Transverse colon (tissue), 4 donors: ENCODE measurements at regions not wholly inside any gene's neighbourhood (a gene's known extent, or its start where the extent isn't known, plus 50 kb on each side); places are given as distances from the start of the nearest gene placed in this dataset.

Experiments used
- DNase-seq: peaks from one replicate; pipeline ENCODE4 v3.0.0-alpha.2; 2019
- H3K27ac ChIP-seq, 4 donors: fragments of 200-600 bp; sonication (generic); 2 replicates each; pipeline ENCODE4 v1.5.1; 2016 to 2018; ENCODE audit warnings: inconsistent platforms in 4 of 4
- H3K27me3 ChIP-seq: fragments of 200-600 bp; sonication (generic); 2 replicates; pipeline ENCODE4 v1.5.1; 2017; ENCODE audit warnings: inconsistent platforms
- H3K36me3 ChIP-seq, 4 donors: fragments of 200-600 bp; sonication (generic); 2 replicates each; pipeline ENCODE4 v1.5.1; 2017 to 2019; ENCODE audit warnings: inconsistent platforms in 4 of 4
- H3K4me1 ChIP-seq, 4 donors: fragments of 200-600 bp; sonication (generic); 2 replicates each; pipeline ENCODE4 v1.5.1; 2017 to 2020; ENCODE audit warnings: inconsistent platforms in 4 of 4
- H3K4me3 ChIP-seq, 4 donors: fragments of 200-600 bp; sonication (generic); 1 replicate in 1 of 4; 2 replicates in 3 of 4; pipeline versions ENCODE4 v1.5.1 to v1.6.1; 2017 to 2019; ENCODE audit warnings: inconsistent platforms in 4 of 4
- H3K9me3 ChIP-seq, 2 donors: fragments of 200-600 bp; sonication (generic); 2 replicates each; pipeline ENCODE4 v1.5.1; 2017 to 2019; ENCODE audit warnings: inconsistent platforms in 2 of 2
- EP300 ChIP-seq: sonication (generic); formaldehyde crosslinking; IDR thresholded peaks from one replicate; pipeline ENCODE4 v1.6.1; 2017; ENCODE audit warnings: antibody characterized with exemption, low read depth
- POLR2A ChIP-seq: fragments of 450-650 bp; IDR thresholded peaks from one replicate; pipeline ENCODE4 v1.6.1; 2016; ENCODE audit warnings: antibody characterized with exemption, mild to moderate bottlenecking, moderate library complexity
- POLR2AphosphoS5 ChIP-seq, 3 donors: sonication (generic); formaldehyde crosslinking; IDR thresholded peaks; one replicate each; pipeline ENCODE4 v1.6.1; 2016; ENCODE audit warnings: antibody characterized with exemption in 3 of 3
- WGBS, 2 donors: methylation state at CpG; one replicate each; pipeline ENCODE4 v1.1.5; 2018; ENCODE audit warnings: low coverage in 1 of 2; 5-methylcytosine and 5-hydroxymethylcytosine counted together
- in situ Hi-C, 4 donors: fragments of 200-750 bp; cut with MboI; loops; one replicate each; pipeline versions ENCODE4 v1.15.0 to v1.15.1; 2017; ENCODE audit warnings: low sequenced_read_pairs in 3 of 4, low pct_ligation_motif_present in 1 of 4, low pct_unique_long_range_greater_than_20kb in 1 of 4
- intact Hi-C: fragments of 100-400 bp; cut with DNase I; formaldehyde crosslinking; loops from one replicate; pipeline ENCODE4 v1.15.1; 2023; ENCODE audit warnings: low total_unique reads
- TF ChIP-seq, protein P1 (sequence below), 5 experiments: fragments of 200-600 bp in 3 of 5; fragments of 450-650 bp in 2 of 5; sonication (generic) in 3 of 5; IDR thresholded peaks; 1 replicate in 2 of 5; 2 replicates in 3 of 5; pipeline ENCODE4 v1.5.1; 2016 to 2017; ENCODE audit warnings: antibody characterized with exemption in 5 of 5, inconsistent platforms in 3 of 5, mild to moderate bottlenecking in 2 of 5, moderate library complexity in 1 of 5

DNA sequence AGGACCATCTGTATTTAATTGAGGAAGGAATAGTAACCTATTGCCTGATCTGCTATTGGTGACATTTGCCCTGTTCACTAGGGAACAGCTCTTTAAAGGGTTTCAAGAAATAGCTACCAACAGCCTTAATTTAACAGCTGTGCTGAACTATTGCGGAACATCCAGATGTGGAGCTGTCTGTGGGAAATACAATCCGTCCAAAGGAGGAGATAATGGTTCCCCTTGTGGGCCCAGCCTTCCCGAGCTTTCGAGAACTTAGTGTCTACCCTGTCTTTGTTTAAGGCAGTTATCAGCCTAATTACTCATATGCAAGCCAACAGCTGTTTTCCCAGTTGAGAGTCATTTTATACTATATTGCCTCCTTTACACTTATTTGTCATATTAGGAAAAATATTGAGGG, 398.6 kb downstream of the WDR72 start:
- H3K9me3 ChIP-seq: no peaks in the 10 kb centered on the region
- in situ Hi-C loops: no loop called here
- intact Hi-C loops: no loop called here
- no peak overlapping the region for H3K4me3 ChIP-seq
- H3K4me1 ChIP-seq: no peaks in the 10 kb centered on the region
- DNase-seq: no peak
- H3K27ac ChIP-seq: no peak overlapping the region
- 64 to 86% methylated on average over 3 to 4 of the region's 4 CpGs for WGBS, 2 donors
- TF ChIP-seq, protein P1, sequence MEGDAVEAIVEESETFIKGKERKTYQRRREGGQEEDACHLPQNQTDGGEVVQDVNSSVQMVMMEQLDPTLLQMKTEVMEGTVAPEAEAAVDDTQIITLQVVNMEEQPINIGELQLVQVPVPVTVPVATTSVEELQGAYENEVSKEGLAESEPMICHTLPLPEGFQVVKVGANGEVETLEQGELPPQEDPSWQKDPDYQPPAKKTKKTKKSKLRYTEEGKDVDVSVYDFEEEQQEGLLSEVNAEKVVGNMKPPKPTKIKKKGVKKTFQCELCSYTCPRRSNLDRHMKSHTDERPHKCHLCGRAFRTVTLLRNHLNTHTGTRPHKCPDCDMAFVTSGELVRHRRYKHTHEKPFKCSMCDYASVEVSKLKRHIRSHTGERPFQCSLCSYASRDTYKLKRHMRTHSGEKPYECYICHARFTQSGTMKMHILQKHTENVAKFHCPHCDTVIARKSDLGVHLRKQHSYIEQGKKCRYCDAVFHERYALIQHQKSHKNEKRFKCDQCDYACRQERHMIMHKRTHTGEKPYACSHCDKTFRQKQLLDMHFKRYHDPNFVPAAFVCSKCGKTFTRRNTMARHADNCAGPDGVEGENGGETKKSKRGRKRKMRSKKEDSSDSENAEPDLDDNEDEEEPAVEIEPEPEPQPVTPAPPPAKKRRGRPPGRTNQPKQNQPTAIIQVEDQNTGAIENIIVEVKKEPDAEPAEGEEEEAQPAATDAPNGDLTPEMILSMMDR (IDR thresholded peaks at IDR 0.05): no peak
- TF ChIP-seq POLR2A (no peak), EP300 (no peak), POLR2AphosphoS5 (IDR thresholded peaks at IDR 0.05) (no peak)
- no peaks in the 10 kb centered on the region for H3K27me3 ChIP-seq
- H3K36me3 ChIP-seq: no peaks in the 10 kb centered on the region

DNA sequence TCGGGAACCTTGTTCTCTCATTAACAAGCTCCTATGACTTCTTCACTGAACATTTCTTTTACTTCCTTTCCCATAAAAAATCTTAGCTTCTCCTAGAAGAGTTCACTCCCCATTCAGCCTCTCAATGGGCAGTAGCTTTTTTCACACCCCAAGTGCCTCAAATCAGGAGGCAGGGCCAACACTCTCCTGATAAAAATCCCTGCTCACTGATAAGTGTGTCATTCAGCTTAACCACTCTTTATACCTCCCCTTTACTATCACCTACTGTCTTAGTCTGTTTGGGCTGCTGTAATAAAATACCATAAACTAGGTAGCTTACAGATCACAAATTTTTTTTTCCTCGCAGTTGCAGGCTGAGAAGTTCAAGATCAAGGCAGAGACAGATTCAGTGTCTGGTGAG, 400.4 kb downstream of the WDR72 start:
- in situ Hi-C loops (no loop called here), intact Hi-C loops (no loop called here)
- no peak for DNase-seq
- H3K4me3 ChIP-seq: no peak overlapping the region
- no peak overlapping the region for H3K27ac ChIP-seq
- no peaks in the 10 kb centered on the region for H3K27me3 ChIP-seq
- WGBS, 2 donors: 50 to 60% methylated on average over 1 to 2 of the region's 2 CpGs
- H3K9me3 ChIP-seq: no peaks in the 10 kb centered on the region
- no peaks in the 10 kb centered on the region for H3K36me3 ChIP-seq
- TF ChIP-seq POLR2AphosphoS5 (IDR thresholded peaks at IDR 0.05): no peak
- TF ChIP-seq POLR2A: no peak
- TF ChIP-seq EP300: no peak
- no peaks in the 10 kb centered on the region for H3K4me1 ChIP-seq

DNA sequence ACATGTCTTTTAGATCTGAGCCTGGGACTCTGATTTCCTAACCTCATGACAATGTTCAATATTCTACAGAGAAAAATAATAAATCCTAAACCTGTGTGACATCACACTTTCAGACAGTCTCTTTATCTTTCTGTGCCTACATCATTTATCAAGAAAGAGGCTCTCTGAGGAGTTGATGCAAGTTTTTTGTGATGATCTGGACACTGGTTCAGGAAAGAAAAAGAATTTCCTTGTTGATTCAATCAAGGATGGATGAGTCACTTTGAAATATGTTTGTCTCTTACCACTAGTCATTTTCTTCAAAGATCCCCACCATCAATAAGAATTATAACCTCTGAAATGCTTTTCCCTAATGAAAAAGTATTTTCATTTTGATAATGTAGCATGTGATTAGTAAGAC, 404.6 kb downstream of the WDR72 start:
- no peaks in the 10 kb centered on the region for H3K27me3 ChIP-seq
- TF ChIP-seq POLR2A: no peak
- TF ChIP-seq EP300: no peak
- TF ChIP-seq, protein P1 (IDR thresholded peaks at IDR 0.05): no peak
- no peak for TF ChIP-seq POLR2AphosphoS5 (IDR thresholded peaks at IDR 0.05)
- DNase-seq: no peak
- in situ Hi-C loops: no loop called here
- no peaks in the 10 kb centered on the region for H3K36me3 ChIP-seq
- no peak overlapping the region for H3K27ac ChIP-seq
- no peaks in the 10 kb centered on the region for H3K9me3 ChIP-seq
- H3K4me1 ChIP-seq: no peaks in the 10 kb centered on the region
- intact Hi-C loops: no loop called here
- no peak overlapping the region for H3K4me3 ChIP-seq

DNA sequence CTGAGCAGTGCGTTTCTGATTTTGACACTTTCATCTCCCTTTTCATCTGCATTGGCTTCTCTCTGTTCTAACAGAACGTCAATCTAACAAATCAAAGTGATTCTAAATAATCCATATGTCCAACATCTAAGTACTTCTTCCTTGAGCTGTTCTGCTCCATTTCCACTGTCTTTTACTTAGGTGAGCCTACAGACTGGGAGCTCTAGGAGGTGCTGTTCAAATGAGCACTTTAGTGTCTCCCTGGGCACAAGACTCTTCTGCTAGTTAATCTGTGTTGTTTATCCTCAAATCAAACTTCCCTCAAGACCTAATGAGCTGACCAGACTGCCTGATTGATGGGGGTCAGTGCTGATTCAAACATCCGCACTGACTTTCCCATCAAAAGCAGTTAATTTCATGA, 408.1 kb downstream of the WDR72 start:
- H3K27me3 ChIP-seq: no peaks in the 10 kb centered on the region
- no peak overlapping the region for H3K4me3 ChIP-seq
- H3K36me3 ChIP-seq: no peaks in the 10 kb centered on the region
- 80 to 82% methylated on average over 3 of the region's 3 CpGs for WGBS, 2 donors
- no peaks in the 10 kb centered on the region for H3K9me3 ChIP-seq
- H3K27ac ChIP-seq: no peak overlapping the region
- H3K4me1 ChIP-seq: no peaks in the 10 kb centered on the region
- TF ChIP-seq EP300 (no peak), POLR2A (no peak), POLR2AphosphoS5 (IDR thresholded peaks at IDR 0.05) (no peak)
- TF ChIP-seq, protein P1 (IDR thresholded peaks at IDR 0.05): no peak
- DNase-seq: no peak
- in situ Hi-C loops: no loop called here
- intact Hi-C loops: no loop called here

DNA sequence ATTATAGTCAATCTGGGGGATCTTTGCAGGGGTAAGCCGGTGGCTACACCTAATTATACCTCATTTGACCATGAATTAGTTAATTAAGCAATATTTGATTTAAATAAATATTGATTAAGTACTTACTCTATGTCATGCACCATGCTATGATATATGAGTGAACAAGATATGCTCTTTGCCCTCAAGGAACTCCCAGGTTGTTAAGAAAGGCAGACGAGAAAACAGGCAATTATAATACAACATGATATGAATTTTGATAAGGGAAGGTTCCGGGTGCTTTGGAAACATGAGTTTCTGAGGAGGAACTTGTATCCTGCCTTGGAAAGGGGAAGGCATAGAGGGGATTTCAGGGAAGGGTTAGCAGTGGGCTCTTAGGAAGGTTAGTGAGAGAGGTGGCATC, 412.9 kb downstream of the WDR72 start:
- TF ChIP-seq, protein P1 (IDR thresholded peaks at IDR 0.05): no peak
- no peak for TF ChIP-seq POLR2AphosphoS5 (IDR thresholded peaks at IDR 0.05)
- no peak for TF ChIP-seq EP300
- no peak for TF ChIP-seq POLR2A
- in situ Hi-C loops (no loop called here), intact Hi-C loops (no loop called here)
- Histone ChIP-seq H3K27me3 (no peaks in the 10 kb centered on the region), H3K36me3 (no peaks in the 10 kb centered on the region), H3K27ac (no peak overlapping the region), H3K4me3 (no peak overlapping the region), H3K4me1 (no peaks in the 10 kb centered on the region), H3K9me3 (no peaks in the 10 kb centered on the region)
- WGBS, 2 donors: 58 to 83% methylated on average over 2 to 3 of the region's 3 CpGs
- DNase-seq: no peak
